A673 (cell line): ENCODE measurements at regions not wholly inside any gene's neighbourhood (a gene's known extent, or its start where the extent isn't known, plus 50 kb on each side); places are given as distances from the start of the nearest gene placed in this dataset.
A peak's percentile ranks its signal among the peaks of the same experiment; 100 is the strongest.

Experiments
- BruUV-seq: library from RNA; stranded (reverse); fragments of 400-500 nt; replicated peaks from 2 replicates; lab custom pipeline; 2021; lab: Mats Ljungman, UMichigan
- CTCF ChIA-PET: fragments of 300-600 bp; sonication (Branson Sonifier 250); formaldehyde crosslinking; loops from one replicate; lab custom pipeline; 2022; ENCODE audit warnings: antibody characterized with exemption; lab: Charles Lee
- POLR2A ChIA-PET: fragments of 300-600 bp; sonication (Branson Sonifier 250); formaldehyde crosslinking; loops from one replicate; lab custom pipeline; 2022; ENCODE audit warnings: antibody characterized with exemption; ENCODE audit not compliant: low non-redundant PET; lab: Charles Lee
- DNase-seq: peaks from one replicate; pipeline ENCODE4 v3.0.0-alpha.2; 2015; ENCODE audit warnings: low spot score
- H3K27ac ChIP-seq: fragments of 200-600 bp; sonication (generic); 2 replicates; pipeline ENCODE4 v1.5.1; 2016; ENCODE audit warnings: mixed run types, low read depth, mild to moderate bottlenecking, mixed read lengths, antibody characterized with exemption, low read length; ENCODE audit not compliant: poor library complexity, severe bottlenecking
- H3K27me3 ChIP-seq: fragments of 200-600 bp; sonication (generic); replicated peaks from 2 replicates; pipeline ENCODE4 v1.6.1; 2017; ENCODE audit warnings: mixed run types, low read depth, mild to moderate bottlenecking, mixed read lengths, antibody characterized with exemption, low read length; ENCODE audit not compliant: insufficient read depth, poor library complexity
- H3K36me3 ChIP-seq: fragments of 200-600 bp; sonication (generic); 2 replicates; pipeline ENCODE4 v1.6.1; 2016; ENCODE audit warnings: mixed run types, mild to moderate bottlenecking, mixed read lengths, antibody characterized with exemption, low read length; ENCODE audit not compliant: insufficient read depth, poor library complexity, severe bottlenecking
- H3K4me1 ChIP-seq: fragments of 200-600 bp; sonication (generic); 2 replicates; pipeline ENCODE4 v1.6.1; 2017; ENCODE audit warnings: mixed run types, mild to moderate bottlenecking, mixed read lengths, antibody characterized with exemption, low read length; ENCODE audit not compliant: insufficient read depth, poor library complexity, severe bottlenecking
- H3K4me3 ChIP-seq: fragments of 200-600 bp; sonication (generic); 2 replicates; pipeline ENCODE4 v1.5.1; 2016; ENCODE audit warnings: low read depth, mixed run types, mild to moderate bottlenecking, mixed read lengths, low read length; ENCODE audit not compliant: poor library complexity, severe bottlenecking
- H3K9me3 ChIP-seq: fragments of 200-600 bp; sonication (generic); 2 replicates; pipeline ENCODE4 v1.6.1; 2016; ENCODE audit warnings: mixed run types, low read depth, mild to moderate bottlenecking, mixed read lengths, antibody characterized with exemption, low read length; ENCODE audit not compliant: poor library complexity, severe bottlenecking
- CTCF ChIP-seq: fragments of 300-800, 200-600 bp; sonication (generic); conservative IDR thresholded peaks from 2 replicates; pipeline ENCODE4 v1.5.1; 2017; ENCODE audit warnings: low read depth, mild to moderate bottlenecking, antibody characterized with exemption, low read length, moderate library complexity, mixed read lengths
- EZH2 ChIP-seq: fragments of 200-600 bp; sonication (generic); IDR thresholded peaks from 2 replicates; pipeline ENCODE4 v1.6.1; 2017; ENCODE audit warnings: borderline replicate concordance, low read depth, mild to moderate bottlenecking, mixed read lengths, antibody characterized with exemption, low read length; ENCODE audit not compliant: poor library complexity, severe bottlenecking
- intact Hi-C: fragments of 100-400 bp; cut with micrococcal nuclease; formaldehyde crosslinking; loops from one replicate; pipeline ENCODE4 v1.10.0; 2022; ENCODE audit not compliant: unreplicated experiment

DNA sequence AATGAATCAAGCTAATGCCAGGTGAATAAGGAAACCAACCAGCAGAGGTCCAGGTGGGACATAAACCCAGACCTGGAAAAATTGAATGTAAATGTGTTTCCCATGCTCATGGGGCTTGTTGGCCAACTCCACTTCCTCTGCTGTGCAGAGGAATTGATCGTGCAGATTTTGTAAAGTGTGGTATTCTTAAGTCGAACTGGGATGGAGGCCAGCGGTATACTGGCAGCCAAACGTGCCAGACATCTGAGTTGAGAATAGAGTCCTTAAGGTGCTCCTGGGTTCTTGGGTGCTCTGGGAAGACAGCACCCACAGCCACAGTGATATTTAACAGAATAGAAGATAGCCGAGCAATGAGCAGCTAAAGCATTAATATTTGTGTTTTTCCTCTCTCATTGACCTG, 146.5 kb upstream of the LGALSL start:
- ChIA-PET POLR2A (no interaction called here), CTCF (no interaction called here)
- intact Hi-C loops, result no loop called here
- no peaks in the 10 kb centered on the region for H3K36me3 ChIP-seq
- no peak overlapping the region for H3K27ac ChIP-seq
- H3K4me1 ChIP-seq, result peaks cover 16% of the 10 kb centered on the region
- H3K9me3 ChIP-seq, result no peaks in the 10 kb centered on the region
- BruUV-seq, result no TSS peak
- no peak overlapping the region for H3K4me3 ChIP-seq
- TF ChIP-seq CTCF (no peak), EZH2 (no peak)
- DNase-seq, result no peak
- no peaks in the 10 kb centered on the region for H3K27me3 ChIP-seq

GRCh38 chr2:64311191-64311910, 142.6 kb upstream of the LGALSL start:
- POLR2A ChIA-PET, result interaction anchor here (0.5 to 1.2 kb wide), 2 partner anchors 38 to 178 kb away, joined by 3 to 5 read pairs; no protein-coding TSS in a partner anchor
- no TSS peak for BruUV-seq

More at GRCh38 chr2:64311191-64311910, 142.6 kb upstream of the LGALSL start:
- H3K27ac ChIP-seq, result peak overlapping the region; percentile 81
- TF ChIP-seq EZH2 (no peak), CTCF (no peak)
- no peaks in the 10 kb centered on the region for H3K36me3 ChIP-seq
- intact Hi-C loops, result no loop called here
- H3K27me3 ChIP-seq, result no peaks in the 10 kb centered on the region
- no peak overlapping the region for H3K4me3 ChIP-seq
- DNase-seq, result no peak
- no peaks in the 10 kb centered on the region for H3K9me3 ChIP-seq
- CTCF ChIA-PET, result interaction anchor here (1.1 to 2.2 kb wide), 4 partner anchors 15 to 262 kb away, joined by 3 to 18 read pairs (median 10); no protein-coding TSS in a partner anchor
- peaks cover 30% of the 10 kb centered on the region for H3K4me1 ChIP-seq
